ENCODE measurements at regions not wholly inside any gene's neighbourhood (a gene's known extent, or its start where the extent isn't known, plus 50 kb on each side); places are given as distances from the start of the nearest gene placed in this dataset.

- no peaks in the 10 kb centered on the region for H3K4me1 Mint-ChIP-seq
- no peak overlapping the region for H3K4me3 Mint-ChIP-seq
- H3K27ac Mint-ChIP-seq, result no peak overlapping the region
- DNase-seq, result no peak
- no peaks in the 10 kb centered on the region for H3K36me3 Mint-ChIP-seq
- H3K9me3 Mint-ChIP-seq, result no peaks in the 10 kb centered on the region
- CTCF ChIA-PET, result interaction anchor here (0.7 kb wide), 1 partner anchor 349 kb away, joined by 3 read pairs; no protein-coding TSS in a partner anchor
- peaks cover 33% of the 10 kb centered on the region for H3K27me3 Mint-ChIP-seq
Observed at GRCh38 chr20:58002901-58003300, 225.6 kb downstream of the ANKRD60 start.

GRCh38 chr20:58001946-58002345, 226.5 kb downstream of the ANKRD60 start:
- no peak overlapping the region for H3K27ac Mint-ChIP-seq
- no peak overlapping the region for H3K4me3 Mint-ChIP-seq
- H3K4me1 Mint-ChIP-seq, result no peaks in the 10 kb centered on the region
- H3K9me3 Mint-ChIP-seq, result no peaks in the 10 kb centered on the region
- H3K27me3 Mint-ChIP-seq, result peaks cover 42% of the 10 kb centered on the region
- CTCF ChIA-PET, result interaction anchor here (0.5 kb wide), 1 partner anchor 80 kb away, joined by 3 read pairs; no protein-coding TSS in a partner anchor
- no peaks in the 10 kb centered on the region for H3K36me3 Mint-ChIP-seq
- no peak for DNase-seq

- H3K27me3 Mint-ChIP-seq, result peaks cover 38% of the 10 kb centered on the region
- CTCF ChIA-PET, result interaction anchor here (0.5 kb wide), 1 partner anchor 81 kb away, joined by 3 read pairs; no protein-coding TSS in a partner anchor
Observed at GRCh38 chr20:58001381-58001780, 227.1 kb downstream of the ANKRD60 start.

GRCh38 chr20:58000861-58001260, 227.6 kb downstream of the ANKRD60 start:
- Mint-ChIP-seq H3K36me3 (no peaks in the 10 kb centered on the region), H3K27me3 (peaks cover 38% of the 10 kb centered on the region), H3K27ac (no peak overlapping the region), H3K9me3 (no peaks in the 10 kb centered on the region), H3K4me1 (no peaks in the 10 kb centered on the region), H3K4me3 (no peak overlapping the region)
- DNase-seq, result no peak
- CTCF ChIA-PET, result no interaction called here

More at GRCh38 chr20:58001381-58001780, 227.1 kb downstream of the ANKRD60 start:
- H3K9me3 Mint-ChIP-seq, result no peaks in the 10 kb centered on the region
- no peaks in the 10 kb centered on the region for H3K36me3 Mint-ChIP-seq
- H3K27ac Mint-ChIP-seq, result no peak overlapping the region
- H3K4me1 Mint-ChIP-seq, result no peaks in the 10 kb centered on the region
- H3K4me3 Mint-ChIP-seq, result no peak overlapping the region
- no peak for DNase-seq

GRCh38 chr20:57999465-58000111, 228.9 kb downstream of the ANKRD60 start:
- DNase-seq, result no peak
- H3K4me1 Mint-ChIP-seq, result no peaks in the 10 kb centered on the region
- CTCF ChIA-PET, result no interaction called here
- peaks cover 38% of the 10 kb centered on the region for H3K27me3 Mint-ChIP-seq
- no peaks in the 10 kb centered on the region for H3K9me3 Mint-ChIP-seq
- H3K36me3 Mint-ChIP-seq, result no peaks in the 10 kb centered on the region
- H3K4me3 Mint-ChIP-seq, result no peak overlapping the region
- H3K27ac Mint-ChIP-seq, result no peak overlapping the region

GRCh38 chr20:57998981-57999464, 229.4 kb downstream of the ANKRD60 start:
- no peaks in the 10 kb centered on the region for H3K36me3 Mint-ChIP-seq
- CTCF ChIA-PET, result no interaction called here
- H3K27ac Mint-ChIP-seq, result no peak overlapping the region
- no peaks in the 10 kb centered on the region for H3K4me1 Mint-ChIP-seq
- no peaks in the 10 kb centered on the region for H3K9me3 Mint-ChIP-seq
- no peak for DNase-seq
- H3K27me3 Mint-ChIP-seq, result peaks cover 36% of the 10 kb centered on the region
- H3K4me3 Mint-ChIP-seq, result no peak overlapping the region

- CTCF ChIA-PET, result no interaction called here
- H3K27ac Mint-ChIP-seq, result no peak overlapping the region
- no peaks in the 10 kb centered on the region for H3K36me3 Mint-ChIP-seq
- H3K4me1 Mint-ChIP-seq, result no peaks in the 10 kb centered on the region
- DNase-seq, result no peak
- H3K4me3 Mint-ChIP-seq, result no peak overlapping the region
- peaks cover 39% of the 10 kb centered on the region for H3K27me3 Mint-ChIP-seq
- no peaks in the 10 kb centered on the region for H3K9me3 Mint-ChIP-seq
Observed at GRCh38 chr20:57998276-57998675, 230.2 kb downstream of the ANKRD60 start.

GRCh38 chr20:57996936-57997890, 231.2 kb downstream of the ANKRD60 start:
- CTCF ChIA-PET, result no interaction called here
- H3K9me3 Mint-ChIP-seq, result no peaks in the 10 kb centered on the region
- no peak overlapping the region for H3K27ac Mint-ChIP-seq
- no peaks in the 10 kb centered on the region for H3K36me3 Mint-ChIP-seq
- no peaks in the 10 kb centered on the region for H3K4me1 Mint-ChIP-seq
- H3K27me3 Mint-ChIP-seq, result peaks cover 41% of the 10 kb centered on the region
- no peak overlapping the region for H3K4me3 Mint-ChIP-seq
- no peak for DNase-seq

GRCh38 chr20:57996465-57996864, 232.0 kb downstream of the ANKRD60 start:
- Mint-ChIP-seq H3K27me3 (peaks cover 48% of the 10 kb centered on the region), H3K9me3 (no peaks in the 10 kb centered on the region), H3K36me3 (no peaks in the 10 kb centered on the region), H3K27ac (no peak overlapping the region), H3K4me1 (no peaks in the 10 kb centered on the region), H3K4me3 (no peak overlapping the region)
- CTCF ChIA-PET, result no interaction called here
- DNase-seq, result no peak

GRCh38 chr20:57995381-57995977, 233.0 kb downstream of the ANKRD60 start:
- DNase-seq, result no peak
- H3K27me3 Mint-ChIP-seq, result peaks cover 49% of the 10 kb centered on the region
- CTCF ChIA-PET, result no interaction called here
- H3K36me3 Mint-ChIP-seq, result no peaks in the 10 kb centered on the region
- no peaks in the 10 kb centered on the region for H3K9me3 Mint-ChIP-seq
- H3K4me3 Mint-ChIP-seq, result no peak overlapping the region
- H3K27ac Mint-ChIP-seq, result no peak overlapping the region
- no peaks in the 10 kb centered on the region for H3K4me1 Mint-ChIP-seq

GRCh38 chr20:57993716-57994431, 234.6 kb downstream of the ANKRD60 start:
- peaks cover 39% of the 10 kb centered on the region for H3K27me3 Mint-ChIP-seq
- no peak overlapping the region for H3K27ac Mint-ChIP-seq
- no peak for DNase-seq
- CTCF ChIA-PET, result no interaction called here
- H3K4me1 Mint-ChIP-seq, result no peaks in the 10 kb centered on the region
- H3K36me3 Mint-ChIP-seq, result no peaks in the 10 kb centered on the region
- H3K4me3 Mint-ChIP-seq, result no peak overlapping the region
- H3K9me3 Mint-ChIP-seq, result no peaks in the 10 kb centered on the region

- Mint-ChIP-seq H3K36me3 (no peaks in the 10 kb centered on the region), H3K27ac (no peak overlapping the region), H3K9me3 (no peaks in the 10 kb centered on the region), H3K27me3 (peaks cover 18% of the 10 kb centered on the region), H3K4me3 (no peak overlapping the region), H3K4me1 (no peaks in the 10 kb centered on the region)
- CTCF ChIA-PET, result no interaction called here
- DNase-seq, result no peak
Observed at GRCh38 chr20:57991211-57991881, 237.1 kb downstream of the ANKRD60 start.

- Mint-ChIP-seq H3K27ac (no peak overlapping the region), H3K4me3 (no peak overlapping the region), H3K4me1 (no peaks in the 10 kb centered on the region), H3K27me3 (peaks cover 18% of the 10 kb centered on the region), H3K36me3 (no peaks in the 10 kb centered on the region), H3K9me3 (no peaks in the 10 kb centered on the region)
- CTCF ChIA-PET, result no interaction called here
- no peak for DNase-seq
Observed at GRCh38 chr20:57990396-57990987, 238.0 kb downstream of the ANKRD60 start.
